ENCODE measurements at regions not wholly inside any gene's neighbourhood (a gene's known extent, or its start where the extent isn't known, plus 50 kb on each side); places are given as distances from the start of the nearest gene placed in this dataset.

- no peak for DNase-seq
These were observed 225.2 kb upstream of the LYPLAL1 start for GRCh38 chr1:218948446-218948845.

GRCh38 chr1:218953386-218953785 is 220.3 kb upstream of the LYPLAL1 start:
- DNase-seq = no peak

GRCh38 chr1:218957971-218958370 is 215.7 kb upstream of the LYPLAL1 start:
- no peak for DNase-seq

- no peak for DNase-seq
These were observed 213.9 kb upstream of the LYPLAL1 start for GRCh38 chr1:218959784-218960183.

- no peak for DNase-seq
These were observed 209.1 kb upstream of the LYPLAL1 start for GRCh38 chr1:218964471-218965185.

- DNase-seq = no peak
These were observed 207.9 kb upstream of the LYPLAL1 start for GRCh38 chr1:218965821-218966220.

GRCh38 chr1:218967254-218967653 is 206.4 kb upstream of the LYPLAL1 start:
- no peak for DNase-seq

GRCh38 chr1:218967836-218968235 is 205.8 kb upstream of the LYPLAL1 start:
- DNase-seq = peak; percentile 68

GRCh38 chr1:218969006-218969405 is 204.7 kb upstream of the LYPLAL1 start:
- DNase-seq = no peak

GRCh38 chr1:218970397-218970990 is 203.2 kb upstream of the LYPLAL1 start:
- no peak for DNase-seq

GRCh38 chr1:218971156-218971555 is 202.5 kb upstream of the LYPLAL1 start:
- DNase-seq = no peak

- no peak for DNase-seq
These were observed 192.8 kb upstream of the LYPLAL1 start for GRCh38 chr1:218980881-218981280.

GRCh38 chr1:218982482-218982881 is 191.2 kb upstream of the LYPLAL1 start:
- DNase-seq = no peak

GRCh38 chr1:218983433-218983832 is 190.2 kb upstream of the LYPLAL1 start:
- no peak for DNase-seq

GRCh38 chr1:218983848-218984247 is 189.8 kb upstream of the LYPLAL1 start:
- no peak for DNase-seq

GRCh38 chr1:218985424-218985984 is 188.2 kb upstream of the LYPLAL1 start:
- no peak for DNase-seq

- DNase-seq = no peak
These were observed 186.9 kb upstream of the LYPLAL1 start for GRCh38 chr1:218986816-218987215.

GRCh38 chr1:218990019-218990418 is 183.7 kb upstream of the LYPLAL1 start:
- no peak for DNase-seq

GRCh38 chr1:218991089-218991488 is 182.6 kb upstream of the LYPLAL1 start:
- no peak for DNase-seq

- DNase-seq = no peak
These were observed 179.1 kb upstream of the LYPLAL1 start for GRCh38 chr1:218994615-218995014.

GRCh38 chr1:218995091-218995665 is 178.5 kb upstream of the LYPLAL1 start:
- DNase-seq = no peak

GRCh38 chr1:218996362-218996761 is 177.3 kb upstream of the LYPLAL1 start:
- DNase-seq = no peak

- DNase-seq = no peak
These were observed 173.7 kb upstream of the LYPLAL1 start for GRCh38 chr1:219000005-219000404.

- DNase-seq = peak; percentile 2
These were observed 173.0 kb upstream of the LYPLAL1 start for GRCh38 chr1:219000631-219001030.

Data from EL (cell line).